Colonic mucosa (tissue), 4 donors: ENCODE measurements at regions not wholly inside any gene's neighbourhood (a gene's known extent, or its start where the extent isn't known, plus 50 kb on each side); places are given as distances from the start of the nearest gene placed in this dataset.
"Not testable (repeated sequence)": the region's sequence is repeated elsewhere in the genome, so short reads cannot be mapped to it uniquely, and the experiment has no call there.

Experiments used
- DNase-seq: peaks from one replicate; pipeline ENCODE4 v3.0.0-alpha.2; 2020
- H3K27ac ChIP-seq: fragments of 200-600 bp; one replicate; pipeline ENCODE4 v1.8.0; 2021
- H3K27me3 ChIP-seq: fragments of 200-600 bp; one replicate; pipeline ENCODE4 v1.8.0; 2021
- H3K36me3 ChIP-seq: fragments of 200-600 bp; one replicate; pipeline ENCODE4 v1.8.0; 2021
- H3K4me1 ChIP-seq: fragments of 200-600 bp; one replicate; pipeline ENCODE4 v1.8.0; 2021; ENCODE audit warnings: mild to moderate bottlenecking
- H3K4me3 ChIP-seq: fragments of 200-600 bp; one replicate; pipeline ENCODE4 v1.8.0; 2021
- H3K9ac ChIP-seq, 2 donors: one replicate each; pipeline ENCODE4 v1.7.0; 2013; ENCODE audit warnings: control low read depth in 2 of 2, low read depth in 2 of 2, low read length in 2 of 2
- H3K9me3 ChIP-seq: fragments of 200-600 bp; one replicate; pipeline ENCODE4 v1.8.0; 2021
- CTCF ChIP-seq: fragments of 200-600 bp; IDR thresholded peaks from one replicate; pipeline ENCODE4 v1.8.0; 2022; ENCODE audit warnings: antibody characterized with exemption, mild to moderate bottlenecking
- intact Hi-C: fragments of 100-400 bp; cut with DNase I; formaldehyde crosslinking; loops from one replicate; pipeline ENCODE4 v1.14.1; 2022
- donor health status: healthy.
- donor health status: DM: no; HTN: no; CAD: no.
- donor health status: DM: no; HTN: no; CAD: no.

DNA sequence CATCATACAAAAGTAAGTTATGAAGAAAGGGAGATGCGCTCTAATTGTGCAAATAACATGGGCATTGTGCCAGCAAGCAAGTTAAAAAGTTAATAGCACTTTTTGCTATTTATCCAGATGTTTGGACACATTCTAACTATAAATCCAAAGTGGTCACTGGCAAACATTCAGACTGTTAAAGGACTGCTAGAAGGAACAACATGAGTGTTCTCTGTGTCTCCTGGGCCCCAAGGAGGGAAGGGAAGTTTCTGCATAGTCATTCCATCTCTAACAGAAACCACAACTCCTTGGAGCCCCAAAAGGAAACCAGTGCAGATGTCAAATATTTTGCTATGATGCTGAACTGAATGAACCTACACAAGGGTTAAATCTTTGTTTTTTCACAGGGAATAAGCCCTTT is 213.3 kb upstream of the HNRNPA3 start:
- Histone ChIP-seq H3K4me1 (no peaks in the 10 kb centered on the region), H3K36me3 (no peaks in the 10 kb centered on the region), H3K27me3 (no peaks in the 10 kb centered on the region), H3K9me3 (no peaks in the 10 kb centered on the region), H3K4me3 (no peak overlapping the region), H3K9ac (no peak overlapping the region), H3K27ac (no peak overlapping the region)
- DNase-seq: no peak
- intact Hi-C loops: no loop called here
- no peak for TF ChIP-seq CTCF

DNA sequence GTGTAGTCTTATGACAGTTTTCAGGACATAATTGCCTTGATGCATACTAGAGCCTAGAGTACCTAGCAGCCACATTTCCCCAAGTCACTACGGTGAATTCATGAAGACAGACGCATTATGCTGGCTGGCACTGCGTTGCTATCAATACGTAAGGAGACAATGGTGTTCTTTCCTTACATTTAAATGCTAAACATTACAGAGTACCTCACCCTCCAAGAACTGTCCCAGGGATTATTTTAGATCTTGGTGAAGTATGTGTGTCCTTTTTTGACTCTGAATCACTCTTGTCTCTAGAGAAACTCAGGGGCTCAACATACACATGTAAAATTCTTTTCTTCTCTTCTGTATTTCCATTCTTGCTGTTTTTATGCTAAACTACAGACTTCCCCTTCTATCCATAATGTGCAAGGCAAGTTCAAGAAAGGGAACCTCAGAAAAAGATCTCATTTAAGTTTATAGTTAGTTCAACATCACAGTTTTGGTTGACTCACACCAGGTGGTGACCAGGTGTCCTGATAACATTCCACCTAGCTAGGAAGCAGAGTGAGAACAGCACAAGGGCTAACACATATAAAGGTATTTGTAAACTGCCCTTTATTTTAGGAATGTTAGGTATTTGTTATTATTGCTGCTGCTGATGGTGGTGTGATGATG is 212.4 kb upstream of the HNRNPA3 start:
- no peaks in the 10 kb centered on the region for H3K9me3 ChIP-seq
- no peak overlapping the region for H3K27ac ChIP-seq
- no peak for TF ChIP-seq CTCF
- no peak for DNase-seq
- intact Hi-C loops: no loop called here
- H3K4me1 ChIP-seq: no peaks in the 10 kb centered on the region
- no peak overlapping the region for H3K4me3 ChIP-seq
- no peak overlapping the region for H3K9ac ChIP-seq
- no peaks in the 10 kb centered on the region for H3K27me3 ChIP-seq
- H3K36me3 ChIP-seq: no peaks in the 10 kb centered on the region

DNA sequence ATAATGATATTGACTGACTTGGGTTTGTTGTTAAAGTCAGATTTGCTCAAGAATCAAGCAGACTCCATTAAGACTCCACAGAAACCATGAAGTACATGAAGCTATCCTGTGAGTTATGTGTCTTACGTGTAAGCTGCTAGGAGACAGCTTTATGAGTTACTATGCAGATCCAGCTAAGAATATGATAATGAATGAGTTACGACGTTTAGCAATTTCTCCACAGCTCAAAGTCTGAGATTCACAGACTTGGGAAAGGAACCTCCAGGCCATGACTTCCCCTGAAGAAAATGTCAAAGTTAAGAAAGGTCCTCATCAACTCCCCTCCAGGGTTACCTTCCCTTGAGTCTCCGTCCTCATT is 211.9 kb upstream of the HNRNPA3 start:
- Histone ChIP-seq H3K4me1 (no peaks in the 10 kb centered on the region), H3K4me3 (no peak overlapping the region), H3K27ac (no peak overlapping the region), H3K36me3 (no peaks in the 10 kb centered on the region), H3K9me3 (no peaks in the 10 kb centered on the region), H3K9ac (no peak overlapping the region), H3K27me3 (no peaks in the 10 kb centered on the region)
- TF ChIP-seq CTCF: no peak
- DNase-seq: no peak
- intact Hi-C loops: no loop called here

- Histone ChIP-seq H3K27me3 (no peaks in the 10 kb centered on the region), H3K9ac (no peak overlapping the region), H3K9me3 (no peaks in the 10 kb centered on the region), H3K4me1 (no peaks in the 10 kb centered on the region), H3K36me3 (no peaks in the 10 kb centered on the region), H3K4me3 (no peak overlapping the region), H3K27ac (no peak overlapping the region)
- intact Hi-C loops: no loop called here
- DNase-seq: no peak
- no peak for TF ChIP-seq CTCF
These were observed 211.3 kb upstream of the HNRNPA3 start for GRCh38 chr2:177001334-177001733.

DNA sequence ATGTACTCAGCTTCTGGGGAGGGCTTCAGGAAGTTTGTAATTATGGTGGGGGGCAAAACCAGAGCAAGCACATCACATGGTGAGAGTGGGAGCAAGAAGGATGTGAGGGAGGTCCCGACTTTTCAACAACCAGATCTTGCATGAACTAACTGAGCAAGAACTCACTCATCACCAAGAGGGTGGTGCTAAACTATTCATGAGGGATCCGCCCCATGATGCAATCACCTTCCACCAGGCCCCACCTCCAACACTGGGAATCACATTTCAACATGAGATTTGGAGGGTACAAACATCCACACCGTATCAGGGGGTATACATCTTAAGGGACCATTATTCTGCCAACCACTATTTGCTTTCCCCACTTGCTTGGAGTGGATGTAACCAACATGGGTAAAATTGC is 209.6 kb upstream of the HNRNPA3 start:
- H3K27ac ChIP-seq: no peak overlapping the region
- no peaks in the 10 kb centered on the region for H3K4me1 ChIP-seq
- TF ChIP-seq CTCF: no peak
- intact Hi-C loops: no loop called here
- H3K4me3 ChIP-seq: no peak overlapping the region
- H3K27me3 ChIP-seq: no peaks in the 10 kb centered on the region
- DNase-seq: no peak
- no peak overlapping the region for H3K9ac ChIP-seq
- H3K36me3 ChIP-seq: no peaks in the 10 kb centered on the region
- no peaks in the 10 kb centered on the region for H3K9me3 ChIP-seq

DNA sequence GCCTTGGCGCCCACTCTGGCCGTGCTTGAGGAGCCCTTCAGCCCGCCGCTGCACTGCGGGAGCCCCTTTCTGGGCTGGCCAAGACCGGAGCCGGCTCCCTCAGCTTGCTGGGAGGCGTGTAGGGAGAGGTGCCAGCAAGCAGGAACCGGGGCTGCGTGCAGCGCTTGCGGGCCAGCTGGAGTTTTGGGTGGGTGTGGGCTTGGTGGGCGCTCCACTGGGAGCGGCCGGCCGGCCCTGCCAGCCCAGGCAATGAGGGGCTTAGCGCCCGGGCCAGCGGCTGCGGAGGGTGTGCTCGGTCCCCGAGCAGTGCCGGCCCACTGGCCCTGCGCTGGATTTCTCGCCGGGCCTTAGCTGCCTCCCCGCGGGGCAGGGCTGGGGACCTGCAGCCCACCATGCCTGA is 204.9 kb upstream of the HNRNPA3 start:
- H3K9ac ChIP-seq, H3K27ac ChIP-seq, DNase-seq, H3K27me3 ChIP-seq, intact Hi-C loops, H3K4me3 ChIP-seq, H3K36me3 ChIP-seq, H3K9me3 ChIP-seq, H3K4me1 ChIP-seq: not testable (repeated sequence)

GRCh38 chr2:177008662-177009061 is 203.9 kb upstream of the HNRNPA3 start:
- H3K9me3 ChIP-seq, H3K4me1 ChIP-seq, intact Hi-C loops, H3K27me3 ChIP-seq, H3K9ac ChIP-seq, H3K36me3 ChIP-seq, DNase-seq, H3K27ac ChIP-seq, H3K4me3 ChIP-seq: not testable (repeated sequence)
